ENCODE measurements at regions not wholly inside any gene's neighbourhood (a gene's known extent, or its start where the extent isn't known, plus 50 kb on each side); places are given as distances from the start of the nearest gene placed in this dataset.

DNA sequence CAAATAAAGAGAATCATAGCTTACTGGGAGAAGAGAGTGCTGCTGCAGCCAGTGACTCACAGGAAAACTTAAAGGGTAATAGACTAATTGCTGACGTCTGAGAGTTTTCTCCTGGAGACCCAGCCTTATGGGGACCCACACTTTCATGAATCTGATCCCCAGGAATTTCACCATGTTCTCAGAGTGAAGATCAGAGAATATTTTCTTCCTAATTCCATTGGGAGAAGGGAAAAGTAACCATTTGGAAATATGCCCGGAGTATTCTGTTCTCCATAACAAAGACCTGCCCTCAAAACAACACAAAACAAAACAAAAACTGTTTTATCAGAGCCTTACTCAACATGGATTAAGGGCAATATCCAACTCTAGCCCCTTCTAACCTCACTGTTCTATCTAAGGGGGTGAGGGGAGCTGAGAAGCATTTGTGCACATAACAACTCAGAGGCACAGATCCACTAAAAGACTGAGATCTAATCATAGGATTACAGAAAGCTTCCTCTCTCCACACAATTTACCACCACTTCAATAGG is 168.2 kb upstream of the SSTR4 start:
- peak; percentile 4 for DNase-seq (ENCODE audit: low read depth)
- TF ChIP-seq, protein P1, sequence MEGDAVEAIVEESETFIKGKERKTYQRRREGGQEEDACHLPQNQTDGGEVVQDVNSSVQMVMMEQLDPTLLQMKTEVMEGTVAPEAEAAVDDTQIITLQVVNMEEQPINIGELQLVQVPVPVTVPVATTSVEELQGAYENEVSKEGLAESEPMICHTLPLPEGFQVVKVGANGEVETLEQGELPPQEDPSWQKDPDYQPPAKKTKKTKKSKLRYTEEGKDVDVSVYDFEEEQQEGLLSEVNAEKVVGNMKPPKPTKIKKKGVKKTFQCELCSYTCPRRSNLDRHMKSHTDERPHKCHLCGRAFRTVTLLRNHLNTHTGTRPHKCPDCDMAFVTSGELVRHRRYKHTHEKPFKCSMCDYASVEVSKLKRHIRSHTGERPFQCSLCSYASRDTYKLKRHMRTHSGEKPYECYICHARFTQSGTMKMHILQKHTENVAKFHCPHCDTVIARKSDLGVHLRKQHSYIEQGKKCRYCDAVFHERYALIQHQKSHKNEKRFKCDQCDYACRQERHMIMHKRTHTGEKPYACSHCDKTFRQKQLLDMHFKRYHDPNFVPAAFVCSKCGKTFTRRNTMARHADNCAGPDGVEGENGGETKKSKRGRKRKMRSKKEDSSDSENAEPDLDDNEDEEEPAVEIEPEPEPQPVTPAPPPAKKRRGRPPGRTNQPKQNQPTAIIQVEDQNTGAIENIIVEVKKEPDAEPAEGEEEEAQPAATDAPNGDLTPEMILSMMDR (IDR thresholded peaks at IDR 0.05; ENCODE audit: insufficient read depth, low read length) = no peak
- no peak overlapping the region for H3K4me3 ChIP-seq (ENCODE audit: low read depth, low read length)

GRCh38 chr20:22878166-22878565 is 156.9 kb upstream of the SSTR4 start:
- no peak overlapping the region for H3K4me3 ChIP-seq (ENCODE audit: low read depth, low read length)
- TF ChIP-seq, protein P1 (IDR thresholded peaks at IDR 0.05; ENCODE audit: insufficient read depth, low read length) = no peak
- no peak for DNase-seq (ENCODE audit: low read depth)

- DNase-seq (ENCODE audit: low read depth) = no peak
- TF ChIP-seq, protein P1 (IDR thresholded peaks at IDR 0.05; ENCODE audit: insufficient read depth, low read length) = no peak
- H3K4me3 ChIP-seq (ENCODE audit: low read depth, low read length) = no peak overlapping the region
These were observed 154.8 kb upstream of the SSTR4 start for GRCh38 chr20:22880277-22880676.

DNA sequence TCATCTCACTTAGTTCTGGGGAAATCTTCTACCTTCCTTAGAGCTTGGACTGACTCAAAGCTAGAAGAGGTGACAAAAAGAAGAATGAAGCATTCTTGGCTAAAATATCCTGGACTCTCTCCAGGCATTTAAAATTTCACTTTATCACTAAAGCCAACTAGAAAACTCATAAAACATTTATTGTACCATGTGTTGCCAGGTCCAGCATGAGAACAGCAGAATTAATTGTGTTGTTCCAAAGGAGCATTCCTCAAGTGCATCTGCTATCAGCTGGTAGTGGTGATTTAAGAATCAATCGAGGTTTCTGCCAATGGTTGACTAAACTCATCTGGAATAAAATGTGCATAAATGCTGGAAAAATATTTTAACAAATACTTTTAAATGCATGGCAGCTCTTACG is 147.3 kb upstream of the SSTR4 start:
- DNase-seq (ENCODE audit: low read depth) = no peak
- no peak overlapping the region for H3K4me3 ChIP-seq (ENCODE audit: low read depth, low read length)
- TF ChIP-seq, protein P1 (IDR thresholded peaks at IDR 0.05; ENCODE audit: insufficient read depth, low read length) = no peak

GRCh38 chr20:22890594-22891300 is 144.4 kb upstream of the SSTR4 start:
- H3K4me3 ChIP-seq (ENCODE audit: low read depth, low read length) = no peak overlapping the region
- DNase-seq (ENCODE audit: low read depth) = no peak
- TF ChIP-seq, protein P1 (IDR thresholded peaks at IDR 0.05; ENCODE audit: insufficient read depth, low read length) = no peak

- no peak overlapping the region for H3K4me3 ChIP-seq (ENCODE audit: low read depth, low read length)
- TF ChIP-seq, protein P1 (IDR thresholded peaks at IDR 0.05; ENCODE audit: insufficient read depth, low read length) = no peak
- no peak for DNase-seq (ENCODE audit: low read depth)
These were observed 133.9 kb upstream of the SSTR4 start for GRCh38 chr20:22901164-22901563.

Data from fibroblast of the aortic adventitia (primary cell).